AG09309 (cell line): ENCODE measurements at regions not wholly inside any gene's neighbourhood (a gene's known extent, or its start where the extent isn't known, plus 50 kb on each side); places are given as distances from the start of the nearest gene placed in this dataset.

Experiments used
- DNase-seq: peaks from one replicate; pipeline ENCODE4 v3.0.0-alpha.2; 2010; ENCODE audit warnings: low read depth
- H3K4me3 ChIP-seq: 2 replicates; pipeline ENCODE4 v1.5.1; 2011; ENCODE audit warnings: mild to moderate bottlenecking, low read depth, low read length, moderate library complexity; ENCODE audit not compliant: control insufficient read depth
- CTCF ChIP-seq: IDR thresholded peaks from 2 replicates; pipeline ENCODE4 v1.5.1; 2011; ENCODE audit warnings: mild to moderate bottlenecking, low read depth, low read length, inconsistent platforms; ENCODE audit not compliant: insufficient read depth, control insufficient read depth; ENCODE audit errors: missing control alignments

- DNase-seq, result no peak
- TF ChIP-seq CTCF, result no peak
- no peak overlapping the region for H3K4me3 ChIP-seq
Measured at GRCh38 chr2:120842456-120843439, 107.1 kb downstream of the GLI2 start.

DNA sequence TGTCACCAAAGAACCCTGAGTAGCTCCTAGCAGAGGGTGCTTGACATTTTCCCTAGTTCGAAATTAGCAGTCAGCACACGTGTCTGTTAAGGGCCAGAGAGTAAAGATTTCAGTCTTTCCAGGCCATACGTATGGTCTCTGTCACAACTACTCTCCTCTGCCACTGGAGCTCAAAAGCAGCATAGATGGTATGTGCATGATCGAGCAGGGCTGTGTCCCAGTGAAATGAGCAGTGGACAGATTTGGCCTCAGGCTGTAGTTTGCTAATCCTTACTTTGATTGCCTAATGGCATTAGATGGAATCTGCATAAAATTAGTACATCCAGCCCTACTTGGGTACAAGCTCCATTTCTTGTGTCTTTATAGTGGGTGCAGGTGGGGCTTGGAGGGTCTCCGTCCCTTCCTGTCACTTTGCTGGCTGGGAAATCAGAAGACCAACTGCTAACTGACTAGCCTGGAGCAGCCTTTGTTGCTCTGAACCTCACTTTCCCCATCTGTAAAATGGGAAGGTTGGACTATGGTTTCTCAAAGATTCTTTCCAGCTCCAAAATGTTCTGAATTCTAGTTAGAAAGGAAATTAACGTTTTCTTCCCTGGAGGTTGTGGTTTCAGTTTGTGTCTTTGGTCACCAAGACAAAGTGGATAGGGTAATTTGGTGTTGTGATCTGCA lies 108.5 kb downstream of the GLI2 start:
- TF ChIP-seq CTCF, result no peak
- no peak overlapping the region for H3K4me3 ChIP-seq
- DNase-seq, result no peak

GRCh38 chr2:120845277-120845676 lies 109.6 kb downstream of the GLI2 start:
- no peak for TF ChIP-seq CTCF
- H3K4me3 ChIP-seq, result no peak overlapping the region
- DNase-seq, result no peak

- no peak for DNase-seq
- TF ChIP-seq CTCF, result no peak
- no peak overlapping the region for H3K4me3 ChIP-seq
Measured at GRCh38 chr2:120846406-120847095, 110.9 kb downstream of the GLI2 start.

DNA sequence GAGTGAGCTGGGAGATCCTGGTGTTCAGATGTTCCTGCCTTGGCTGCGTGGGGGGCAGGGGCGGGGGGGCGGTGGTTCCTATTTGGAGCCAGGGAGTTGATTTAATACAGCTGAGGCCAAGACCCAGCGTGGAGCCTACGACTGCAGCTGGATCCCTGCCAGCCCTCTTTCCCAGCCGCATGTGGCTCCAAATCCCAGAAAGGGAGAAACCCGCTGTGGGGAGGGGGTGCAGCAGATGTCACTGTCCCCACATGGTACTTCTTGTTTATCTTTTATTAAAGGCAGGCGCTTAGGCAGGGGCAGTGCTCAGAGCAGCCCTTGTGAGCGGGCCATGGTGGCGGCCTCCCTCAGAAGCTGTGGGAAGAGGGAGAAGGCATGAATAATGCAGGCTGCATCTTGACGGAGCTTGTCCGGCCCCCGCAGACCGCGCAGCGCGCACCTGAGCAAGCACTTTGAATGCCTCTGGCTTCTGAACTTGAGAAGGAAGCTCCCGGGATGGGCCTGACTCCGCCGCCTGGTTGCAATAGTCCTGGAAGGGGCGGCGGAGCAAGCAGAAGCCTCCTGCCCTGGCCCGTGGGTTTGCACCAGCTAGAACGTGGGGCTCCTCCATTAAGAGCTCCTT lies 112.1 kb downstream of the GLI2 start:
- no peak overlapping the region for H3K4me3 ChIP-seq
- no peak for TF ChIP-seq CTCF
- DNase-seq, result no peak

DNA sequence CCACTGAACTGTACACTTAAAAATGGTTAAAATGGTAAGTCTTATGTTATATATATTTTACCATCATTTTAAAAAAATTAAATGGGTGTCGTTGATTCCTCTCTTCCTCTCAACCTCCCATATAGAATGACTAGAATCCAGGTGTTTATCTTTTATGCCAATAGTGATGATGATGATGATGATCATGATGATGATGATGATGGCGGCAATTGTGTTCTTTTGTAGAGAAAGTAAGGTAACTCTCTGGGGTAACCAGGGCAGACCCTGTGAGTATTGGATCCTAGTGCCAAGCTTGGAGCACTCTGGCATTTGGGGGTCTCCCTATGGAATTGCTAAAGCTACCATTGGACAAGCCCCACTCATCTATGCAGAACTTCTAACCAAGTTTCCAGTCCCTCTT lies 113.6 kb downstream of the GLI2 start:
- DNase-seq, result no peak
- TF ChIP-seq CTCF, result no peak
- no peak overlapping the region for H3K4me3 ChIP-seq
